Neural crest cell (in vitro differentiated cells): ENCODE measurements at regions not wholly inside any gene's neighbourhood (a gene's known extent, or its start where the extent isn't known, plus 50 kb on each side); places are given as distances from the start of the nearest gene placed in this dataset.

ENCODE experiments used
- DNase-seq: peaks from one replicate; pipeline ENCODE4 v3.0.0; 2021; ENCODE audit warnings: low read depth, mixed read lengths, low spot score
- H3K27ac Mint-ChIP-seq: one replicate; pipeline ENCODE4 v1.8.0; 2021; ENCODE audit warnings: mild to moderate bottlenecking, mixed read lengths; ENCODE audit not compliant: unreplicated experiment
- H3K27me3 Mint-ChIP-seq: 2 replicates; pipeline ENCODE4 v1.8.0; 2021; ENCODE audit warnings: low read depth, mild to moderate bottlenecking, mixed read lengths
- H3K36me3 Mint-ChIP-seq: 2 replicates; pipeline ENCODE4 v1.8.0; 2021; ENCODE audit warnings: low read depth, mild to moderate bottlenecking, mixed read lengths
- H3K4me1 Mint-ChIP-seq: 2 replicates; pipeline ENCODE4 v1.8.0; 2021; ENCODE audit warnings: mixed read lengths
- H3K4me3 Mint-ChIP-seq: one replicate; pipeline ENCODE4 v1.8.0; 2021; ENCODE audit warnings: mild to moderate bottlenecking, mixed read lengths
- H3K9me3 Mint-ChIP-seq: 2 replicates; pipeline ENCODE4 v1.8.0; 2021; ENCODE audit warnings: mixed read lengths
- TF ChIP-seq, protein P1 (sequence below): fragments of 200-600 bp; sonication (generic); conservative IDR thresholded peaks from 2 replicates; pipeline ENCODE4 v1.5.0; 2021; ENCODE audit warnings: antibody characterized with exemption, mild to moderate bottlenecking

DNA sequence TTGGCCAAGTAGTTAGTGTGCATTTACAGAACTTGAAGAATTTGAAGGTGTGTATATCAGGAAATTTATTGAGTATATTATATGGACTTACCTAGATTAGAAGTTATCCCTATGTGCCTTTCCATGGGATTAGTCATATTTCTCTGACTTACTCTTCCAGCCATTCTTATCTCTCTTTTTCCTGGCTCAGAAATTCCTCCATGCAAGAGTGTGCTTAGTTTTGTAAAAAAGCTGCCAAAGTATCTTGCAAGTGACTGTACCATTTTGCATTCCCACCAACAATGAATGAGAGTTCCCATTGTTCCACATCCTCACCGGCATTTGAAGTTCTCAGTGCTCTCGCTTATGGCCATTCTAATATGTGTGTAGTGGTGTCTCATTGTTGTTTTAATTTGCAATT is 82.2 kb upstream of the GUCA2B start:
- H3K27me3 Mint-ChIP-seq, result peaks cover 87% of the 10 kb centered on the region
- no peak for DNase-seq
- TF ChIP-seq, protein P1, sequence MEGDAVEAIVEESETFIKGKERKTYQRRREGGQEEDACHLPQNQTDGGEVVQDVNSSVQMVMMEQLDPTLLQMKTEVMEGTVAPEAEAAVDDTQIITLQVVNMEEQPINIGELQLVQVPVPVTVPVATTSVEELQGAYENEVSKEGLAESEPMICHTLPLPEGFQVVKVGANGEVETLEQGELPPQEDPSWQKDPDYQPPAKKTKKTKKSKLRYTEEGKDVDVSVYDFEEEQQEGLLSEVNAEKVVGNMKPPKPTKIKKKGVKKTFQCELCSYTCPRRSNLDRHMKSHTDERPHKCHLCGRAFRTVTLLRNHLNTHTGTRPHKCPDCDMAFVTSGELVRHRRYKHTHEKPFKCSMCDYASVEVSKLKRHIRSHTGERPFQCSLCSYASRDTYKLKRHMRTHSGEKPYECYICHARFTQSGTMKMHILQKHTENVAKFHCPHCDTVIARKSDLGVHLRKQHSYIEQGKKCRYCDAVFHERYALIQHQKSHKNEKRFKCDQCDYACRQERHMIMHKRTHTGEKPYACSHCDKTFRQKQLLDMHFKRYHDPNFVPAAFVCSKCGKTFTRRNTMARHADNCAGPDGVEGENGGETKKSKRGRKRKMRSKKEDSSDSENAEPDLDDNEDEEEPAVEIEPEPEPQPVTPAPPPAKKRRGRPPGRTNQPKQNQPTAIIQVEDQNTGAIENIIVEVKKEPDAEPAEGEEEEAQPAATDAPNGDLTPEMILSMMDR, result no peak
- H3K9me3 Mint-ChIP-seq, result no peaks in the 10 kb centered on the region
- H3K4me3 Mint-ChIP-seq, result no peak overlapping the region
- H3K4me1 Mint-ChIP-seq, result no peaks in the 10 kb centered on the region
- no peaks in the 10 kb centered on the region for H3K36me3 Mint-ChIP-seq
- no peak overlapping the region for H3K27ac Mint-ChIP-seq

DNA sequence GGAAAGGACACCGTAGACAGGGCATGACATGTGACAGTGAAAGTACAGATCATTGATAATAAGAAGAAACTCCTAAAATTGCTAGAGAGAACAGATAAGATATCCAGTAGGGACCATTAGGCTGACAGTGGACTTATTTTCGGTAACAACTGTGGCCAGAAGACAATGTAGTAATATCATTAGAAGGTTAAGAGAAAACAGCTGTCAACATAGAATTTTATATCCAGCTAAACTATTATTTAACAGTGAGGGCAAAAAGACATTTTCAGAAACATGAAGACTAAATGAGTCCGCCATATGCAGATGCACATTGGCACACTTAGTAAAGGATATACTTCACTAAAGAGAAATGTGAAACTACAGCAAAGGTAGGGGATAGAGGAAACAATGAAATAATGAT is 95.4 kb upstream of the GUCA2B start:
- peaks cover 31% of the 10 kb centered on the region for H3K27me3 Mint-ChIP-seq
- no peaks in the 10 kb centered on the region for H3K4me1 Mint-ChIP-seq
- no peak overlapping the region for H3K4me3 Mint-ChIP-seq
- DNase-seq, result no peak
- H3K36me3 Mint-ChIP-seq, result peaks cover 4% of the 10 kb centered on the region
- peaks cover 18% of the 10 kb centered on the region for H3K9me3 Mint-ChIP-seq
- TF ChIP-seq, protein P1, result no peak
- no peak overlapping the region for H3K27ac Mint-ChIP-seq

DNA sequence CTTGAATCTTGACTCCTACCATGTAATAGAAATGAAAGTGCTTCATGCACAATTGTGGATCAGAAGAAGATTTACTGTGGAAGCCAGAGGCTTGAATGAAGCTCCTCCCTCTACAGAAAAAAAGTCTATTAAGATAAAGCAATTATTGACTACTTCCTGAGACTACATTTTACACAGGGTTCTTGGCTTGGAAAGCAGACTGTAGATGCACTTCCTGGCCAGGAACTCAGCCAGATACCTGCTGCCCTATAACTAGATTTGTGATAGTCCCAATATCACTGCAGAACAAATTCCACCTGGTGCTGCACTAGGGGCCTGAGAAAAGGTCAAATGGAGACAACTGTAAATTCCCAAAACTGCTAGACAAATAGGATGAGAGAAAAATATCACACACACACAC is 96.8 kb upstream of the GUCA2B start:
- Mint-ChIP-seq H3K27me3 (peaks cover 29% of the 10 kb centered on the region), H3K27ac (no peak overlapping the region), H3K36me3 (peaks cover 4% of the 10 kb centered on the region), H3K9me3 (peaks cover 15% of the 10 kb centered on the region), H3K4me3 (no peak overlapping the region), H3K4me1 (no peaks in the 10 kb centered on the region)
- TF ChIP-seq, protein P1, result no peak
- DNase-seq, result no peak

DNA sequence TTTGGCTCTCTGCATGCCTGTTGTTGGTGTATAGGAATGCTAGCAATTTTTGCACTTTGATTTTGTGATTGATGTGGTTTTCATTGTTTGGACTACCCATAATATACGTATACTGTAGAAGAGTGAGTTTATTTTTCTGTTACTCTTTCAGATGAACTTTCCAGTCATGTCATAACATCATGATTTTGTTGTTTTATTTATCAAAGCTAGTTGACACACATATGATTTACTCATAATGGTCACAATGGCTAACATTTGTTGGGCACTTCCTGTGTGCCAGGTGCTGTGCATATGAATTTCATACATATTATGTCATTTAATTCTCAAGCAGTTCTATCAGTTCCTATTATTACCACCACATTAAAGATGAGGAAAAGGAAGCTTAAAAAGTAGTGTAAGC is 98.1 kb upstream of the GUCA2B start:
- Mint-ChIP-seq H3K27ac (no peak overlapping the region), H3K4me3 (no peak overlapping the region), H3K36me3 (peaks cover 2% of the 10 kb centered on the region), H3K27me3 (peaks cover 31% of the 10 kb centered on the region), H3K9me3 (peaks cover 12% of the 10 kb centered on the region), H3K4me1 (no peaks in the 10 kb centered on the region)
- no peak for DNase-seq
- TF ChIP-seq, protein P1, result no peak

DNA sequence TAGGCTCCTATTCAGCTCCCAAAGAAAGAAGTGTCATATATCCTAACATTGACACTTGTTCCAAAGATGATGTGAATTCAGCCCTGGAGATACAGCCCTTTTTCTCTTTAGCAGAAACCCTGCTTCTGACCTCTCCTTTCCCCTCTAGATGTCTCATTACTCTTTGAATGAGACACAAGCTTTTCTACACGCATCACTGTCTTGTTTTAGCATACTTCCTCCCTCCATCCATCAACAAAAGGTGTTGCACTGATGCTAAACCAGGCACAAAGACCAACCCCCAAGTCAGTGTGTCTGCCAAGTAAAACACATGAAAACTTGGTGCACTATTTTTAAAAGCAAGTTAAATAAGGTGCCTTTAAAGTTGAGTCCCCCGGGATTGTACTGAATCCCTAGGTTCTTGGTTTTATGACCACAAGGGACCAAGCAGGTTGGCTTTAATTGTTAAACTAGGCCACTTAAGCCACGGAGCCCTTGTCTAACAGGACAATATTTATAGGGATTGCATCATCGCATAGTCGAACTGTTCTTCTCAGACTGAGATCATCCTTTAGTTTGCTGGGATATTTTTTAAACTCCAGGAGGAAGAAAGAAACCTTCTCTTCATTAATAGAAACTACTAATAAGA is 101.0 kb upstream of the GUCA2B start:
- peaks cover 5% of the 10 kb centered on the region for H3K9me3 Mint-ChIP-seq
- no peaks in the 10 kb centered on the region for H3K4me1 Mint-ChIP-seq
- H3K27me3 Mint-ChIP-seq, result peaks cover 49% of the 10 kb centered on the region
- no peak for DNase-seq
- no peak overlapping the region for H3K4me3 Mint-ChIP-seq
- no peak overlapping the region for H3K27ac Mint-ChIP-seq
- H3K36me3 Mint-ChIP-seq, result no peaks in the 10 kb centered on the region
- TF ChIP-seq, protein P1, result no peak
